ENCODE measurements at regions not wholly inside any gene's neighbourhood (a gene's known extent, or its start where the extent isn't known, plus 50 kb on each side); places are given as distances from the start of the nearest gene placed in this dataset.

DNA sequence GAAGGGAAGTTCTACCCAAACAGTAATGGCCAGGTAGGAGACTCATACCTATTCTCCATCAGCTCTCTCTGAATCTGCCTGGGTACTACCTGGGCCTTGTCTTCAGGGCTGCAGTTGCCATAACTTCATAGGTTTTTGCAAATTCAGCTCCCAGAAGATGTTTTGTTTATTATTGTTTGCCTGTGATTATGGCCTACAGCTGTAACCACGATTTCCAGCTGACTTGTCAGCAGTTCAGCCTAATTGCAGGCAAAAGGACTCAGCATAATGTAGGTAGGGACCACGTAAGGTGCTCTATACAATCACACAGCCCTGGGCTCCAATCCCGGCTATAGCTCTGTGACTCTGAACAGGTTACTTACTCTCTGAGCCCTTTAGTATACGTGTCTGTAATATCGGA, 187.0 kb upstream of the FN1 start:
- Histone ChIP-seq H3K4me2 (ENCODE audit: control insufficient read depth, insufficient read depth) (no peak overlapping the region), H3K36me3 (ENCODE audit: control insufficient read depth in 2 of 2, insufficient read depth in 2 of 2, low read length in 1 of 2) (no peaks in the 10 kb centered on the region), H3K27me3 (replicated peaks in 1 of 2; ENCODE audit: control insufficient read depth in 2 of 2, insufficient read depth in 2 of 2, low read length in 1 of 2) (no peaks in the 10 kb centered on the region), H3K27ac (ENCODE audit: control insufficient read depth, insufficient read depth) (no peak overlapping the region), H3K9ac (ENCODE audit: control insufficient read depth, insufficient read depth, low read length) (no peak overlapping the region), H3K4me1 (ENCODE audit: control insufficient read depth, insufficient read depth, low read length) (no peaks in the 10 kb centered on the region), H3K9me3 (replicated peaks; ENCODE audit: control insufficient read depth, insufficient read depth, low read length) (no peaks in the 10 kb centered on the region), H3K79me2 (ENCODE audit: control insufficient read depth, insufficient read depth, low read length) (no peaks in the 10 kb centered on the region), H2AFZ (ENCODE audit: control insufficient read depth, low read depth, low read length) (no peak overlapping the region), H4K20me1 (ENCODE audit: control insufficient read depth, insufficient read depth) (no peaks in the 10 kb centered on the region), H3K4me3 (no peak overlapping the region)
- ATAC-seq = no peak
- in situ Hi-C loops (cut with MboI) (no loop called here), intact Hi-C loops (cut with micrococcal nuclease; ENCODE audit: unreplicated experiment) (no loop called here)
- TF ChIP-seq, protein P1, sequence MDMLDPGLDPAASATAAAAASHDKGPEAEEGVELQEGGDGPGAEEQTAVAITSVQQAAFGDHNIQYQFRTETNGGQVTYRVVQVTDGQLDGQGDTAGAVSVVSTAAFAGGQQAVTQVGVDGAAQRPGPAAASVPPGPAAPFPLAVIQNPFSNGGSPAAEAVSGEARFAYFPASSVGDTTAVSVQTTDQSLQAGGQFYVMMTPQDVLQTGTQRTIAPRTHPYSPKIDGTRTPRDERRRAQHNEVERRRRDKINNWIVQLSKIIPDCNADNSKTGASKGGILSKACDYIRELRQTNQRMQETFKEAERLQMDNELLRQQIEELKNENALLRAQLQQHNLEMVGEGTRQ (IDR thresholded peaks at IDR 0.05; ENCODE audit: borderline replicate concordance, low read depth, low read length) = no peak
- TF ChIP-seq RBBP5 (conservative IDR thresholded peaks at IDR 0.05) (no peak), MYC (IDR thresholded peaks at IDR 0.05; ENCODE audit: insufficient read depth, insufficient read length, insufficient replicate concordance, low read length, severe bottlenecking) (no peak), MAX (IDR thresholded peaks at IDR 0.05; ENCODE audit: low read depth, low read length) (no peak), CREM (IDR thresholded peaks at IDR 0.05; ENCODE audit: low read depth) (no peak), MTA3 (IDR thresholded peaks at IDR 0.05; ENCODE audit: borderline replicate concordance, low read length) (no peak), BACH1 (IDR thresholded peaks at IDR 0.05; ENCODE audit: borderline replicate concordance) (no peak), NR2C1 (IDR thresholded peaks at IDR 0.05) (no peak), SIX5 (IDR thresholded peaks at IDR 0.05; ENCODE audit: low read depth, low read length, severe bottlenecking) (no peak), NR2C2 (IDR thresholded peaks at IDR 0.05; ENCODE audit: borderline replicate concordance, control insufficient read depth, insufficient read length, low read depth) (no peak), EGR1 (IDR thresholded peaks at IDR 0.05; ENCODE audit: borderline replicate concordance in 1 of 2, low read depth in 2 of 2, low read length in 2 of 2) (no peak), FOS (IDR thresholded peaks at IDR 0.05; ENCODE audit: borderline replicate concordance, extremely low read depth, insufficient read length) (no peak)
- TF ChIP-seq, protein P2, sequence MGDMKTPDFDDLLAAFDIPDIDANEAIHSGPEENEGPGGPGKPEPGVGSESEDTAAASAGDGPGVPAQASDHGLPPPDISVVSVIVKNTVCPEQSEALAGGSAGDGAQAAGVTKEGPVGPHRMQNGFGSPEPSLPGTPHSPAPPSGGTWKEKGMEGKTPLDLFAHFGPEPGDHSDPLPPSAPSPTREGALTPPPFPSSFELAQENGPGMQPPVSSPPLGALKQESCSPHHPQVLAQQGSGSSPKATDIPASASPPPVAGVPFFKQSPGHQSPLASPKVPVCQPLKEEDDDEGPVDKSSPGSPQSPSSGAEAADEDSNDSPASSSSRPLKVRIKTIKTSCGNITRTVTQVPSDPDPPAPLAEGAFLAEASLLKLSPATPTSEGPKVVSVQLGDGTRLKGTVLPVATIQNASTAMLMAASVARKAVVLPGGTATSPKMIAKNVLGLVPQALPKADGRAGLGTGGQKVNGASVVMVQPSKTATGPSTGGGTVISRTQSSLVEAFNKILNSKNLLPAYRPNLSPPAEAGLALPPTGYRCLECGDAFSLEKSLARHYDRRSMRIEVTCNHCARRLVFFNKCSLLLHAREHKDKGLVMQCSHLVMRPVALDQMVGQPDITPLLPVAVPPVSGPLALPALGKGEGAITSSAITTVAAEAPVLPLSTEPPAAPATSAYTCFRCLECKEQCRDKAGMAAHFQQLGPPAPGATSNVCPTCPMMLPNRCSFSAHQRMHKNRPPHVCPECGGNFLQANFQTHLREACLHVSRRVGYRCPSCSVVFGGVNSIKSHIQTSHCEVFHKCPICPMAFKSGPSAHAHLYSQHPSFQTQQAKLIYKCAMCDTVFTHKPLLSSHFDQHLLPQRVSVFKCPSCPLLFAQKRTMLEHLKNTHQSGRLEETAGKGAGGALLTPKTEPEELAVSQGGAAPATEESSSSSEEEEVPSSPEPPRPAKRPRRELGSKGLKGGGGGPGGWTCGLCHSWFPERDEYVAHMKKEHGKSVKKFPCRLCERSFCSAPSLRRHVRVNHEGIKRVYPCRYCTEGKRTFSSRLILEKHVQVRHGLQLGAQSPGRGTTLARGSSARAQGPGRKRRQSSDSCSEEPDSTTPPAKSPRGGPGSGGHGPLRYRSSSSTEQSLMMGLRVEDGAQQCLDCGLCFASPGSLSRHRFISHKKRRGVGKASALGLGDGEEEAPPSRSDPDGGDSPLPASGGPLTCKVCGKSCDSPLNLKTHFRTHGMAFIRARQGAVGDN (IDR thresholded peaks at IDR 0.05) = no peak
- POLR2A ChIA-PET = interaction anchor here (1.1 kb wide), 1 partner anchor 12 kb away, joined by 3 read pairs; no protein-coding TSS in a partner anchor
- no peak for DNase-seq (ENCODE audit: low read depth, low spot score)
- RAD21 ChIA-PET (ENCODE audit: unreplicated experiment) = no interaction called here
- BruUV-seq (replicated peaks) = no TSS peak
- FAIRE-seq = no peak
- SMC1A ChIA-PET (ENCODE audit: uncharacterized antibody, unreplicated experiment) = interaction anchor here (0.6 to 1.1 kb wide), 2 partner anchors 13 to 65 kb away, joined by 3 to 4 read pairs; no protein-coding TSS in a partner anchor
- 45% methylated on average over 5 of the region's 5 CpGs for WGBS (ENCODE audit: insufficient coverage, insufficient replicate concordance, low lambda C conversion rate, missing lambda C conversion rate)
- CTCF ChIA-PET = interaction anchor here (0.5 to 1.3 kb wide), 2 partner anchors 11 to 189 kb away, joined by 3 to 4 read pairs; no protein-coding TSS in a partner anchor
